ENCODE measurements at regions not wholly inside any gene's neighbourhood (a gene's known extent, or its start where the extent isn't known, plus 50 kb on each side); places are given as distances from the start of the nearest gene placed in this dataset.

- Histone ChIP-seq H3K36me3 (ENCODE audit: control insufficient read depth in 1 of 2, insufficient read depth in 2 of 2, low read length in 1 of 2) (no peaks in the 10 kb centered on the region), H3K4me1 (ENCODE audit: control insufficient read depth in 1 of 2, insufficient read depth in 2 of 2, low read length in 2 of 2) (no peaks in the 10 kb centered on the region), H3K27me3 (ENCODE audit: control insufficient read depth in 1 of 2, insufficient read depth in 2 of 2, low read length in 1 of 2) (no peaks in the 10 kb centered on the region), H3K9me3 (ENCODE audit: control insufficient read depth, low read length) (no peaks in the 10 kb centered on the region), H3K4me3 (ENCODE audit: low read length in 2 of 2) (no peak overlapping the region), H3K27ac (ENCODE audit: low read depth in 1 of 2, low read length in 2 of 2) (no peak overlapping the region)
- no peak for ATAC-seq (ENCODE audit: low FRiP score)
- DNase-seq, result no peak
- 83 to 91% methylated on average over 1 of the region's 1 CpG for WGBS, 2 donors
- intact Hi-C loops (cut with DNase I), result no loop called here
These were observed 291.0 kb upstream of the TNRC6C start for GRCh38 chr17:77667478-77667877.

- Histone ChIP-seq H3K27ac (ENCODE audit: low read depth in 1 of 2, low read length in 2 of 2) (no peak overlapping the region), H3K4me1 (ENCODE audit: control insufficient read depth in 1 of 2, insufficient read depth in 2 of 2, low read length in 2 of 2) (no peaks in the 10 kb centered on the region), H3K27me3 (ENCODE audit: control insufficient read depth in 1 of 2, insufficient read depth in 2 of 2, low read length in 1 of 2) (no peaks in the 10 kb centered on the region), H3K36me3 (ENCODE audit: control insufficient read depth in 1 of 2, insufficient read depth in 2 of 2, low read length in 1 of 2) (no peaks in the 10 kb centered on the region), H3K4me3 (ENCODE audit: low read length in 2 of 2) (no peak overlapping the region), H3K9me3 (ENCODE audit: control insufficient read depth, low read length) (no peaks in the 10 kb centered on the region)
- DNase-seq, result no peak
- intact Hi-C loops (cut with DNase I), result no loop called here
- ATAC-seq (ENCODE audit: low FRiP score), result no peak
- WGBS, 2 donors, result 87 to 96% methylated on average over 2 of the region's 2 CpGs
These were observed 290.0 kb upstream of the TNRC6C start for GRCh38 chr17:77668518-77668917.

- no peak for DNase-seq
- no peak for ATAC-seq (ENCODE audit: low FRiP score)
- Histone ChIP-seq H3K9me3 (ENCODE audit: control insufficient read depth, low read length) (no peaks in the 10 kb centered on the region), H3K36me3 (ENCODE audit: control insufficient read depth in 1 of 2, insufficient read depth in 2 of 2, low read length in 1 of 2) (no peaks in the 10 kb centered on the region), H3K27me3 (ENCODE audit: control insufficient read depth in 1 of 2, insufficient read depth in 2 of 2, low read length in 1 of 2) (no peaks in the 10 kb centered on the region), H3K4me1 (ENCODE audit: control insufficient read depth in 1 of 2, insufficient read depth in 2 of 2, low read length in 2 of 2) (no peaks in the 10 kb centered on the region), H3K27ac (ENCODE audit: low read depth in 1 of 2, low read length in 2 of 2) (no peak overlapping the region), H3K4me3 (ENCODE audit: low read length in 2 of 2) (no peak overlapping the region)
- intact Hi-C loops (cut with DNase I), result no loop called here
- WGBS, 2 donors, result 96% methylated on average over 2 of the region's 2 CpGs
These were observed 288.3 kb upstream of the TNRC6C start for GRCh38 chr17:77670173-77670572.

GRCh38 chr17:77674358-77674757, 284.1 kb upstream of the TNRC6C start:
- Histone ChIP-seq H3K9me3 (ENCODE audit: control insufficient read depth, low read length) (no peaks in the 10 kb centered on the region), H3K4me3 (ENCODE audit: low read length in 2 of 2) (no peak overlapping the region), H3K27me3 (ENCODE audit: control insufficient read depth in 1 of 2, insufficient read depth in 2 of 2, low read length in 1 of 2) (no peaks in the 10 kb centered on the region), H3K27ac (ENCODE audit: low read depth in 1 of 2, low read length in 2 of 2) (no peak overlapping the region), H3K36me3 (ENCODE audit: control insufficient read depth in 1 of 2, insufficient read depth in 2 of 2, low read length in 1 of 2) (no peaks in the 10 kb centered on the region), H3K4me1 (ENCODE audit: control insufficient read depth in 1 of 2, insufficient read depth in 2 of 2, low read length in 2 of 2) (no peaks in the 10 kb centered on the region)
- 82 to 87% methylated on average over 11 of the region's 11 CpGs for WGBS, 2 donors
- no peak for ATAC-seq (ENCODE audit: low FRiP score)
- intact Hi-C loops (cut with DNase I), result no loop called here
- DNase-seq, result no peak

- ATAC-seq (ENCODE audit: low FRiP score), result no peak
- intact Hi-C loops (cut with DNase I), result no loop called here
- Histone ChIP-seq H3K9me3 (ENCODE audit: control insufficient read depth, low read length) (no peaks in the 10 kb centered on the region), H3K36me3 (ENCODE audit: control insufficient read depth in 1 of 2, insufficient read depth in 2 of 2, low read length in 1 of 2) (no peaks in the 10 kb centered on the region), H3K27ac (ENCODE audit: low read depth in 1 of 2, low read length in 2 of 2) (no peak overlapping the region), H3K4me3 (ENCODE audit: low read length in 2 of 2) (no peak overlapping the region), H3K27me3 (ENCODE audit: control insufficient read depth in 1 of 2, insufficient read depth in 2 of 2, low read length in 1 of 2) (no peaks in the 10 kb centered on the region), H3K4me1 (ENCODE audit: control insufficient read depth in 1 of 2, insufficient read depth in 2 of 2, low read length in 2 of 2) (no peaks in the 10 kb centered on the region)
- 96 to 98% methylated on average over 8 of the region's 8 CpGs for WGBS, 2 donors
- no peak for DNase-seq
These were observed 283.1 kb upstream of the TNRC6C start for GRCh38 chr17:77675411-77675810.

GRCh38 chr17:77675816-77676215, 282.7 kb upstream of the TNRC6C start:
- WGBS, 2 donors, result 41 to 42% methylated on average over 5 of the region's 5 CpGs

GRCh38 chr17:77676237-77676661, 282.3 kb upstream of the TNRC6C start:
- H3K4me1 ChIP-seq (ENCODE audit: control insufficient read depth in 1 of 2, insufficient read depth in 2 of 2, low read length in 2 of 2), result no peaks in the 10 kb centered on the region
- no peaks in the 10 kb centered on the region for H3K36me3 ChIP-seq (ENCODE audit: control insufficient read depth in 1 of 2, insufficient read depth in 2 of 2, low read length in 1 of 2)
- no peak overlapping the region for H3K27ac ChIP-seq (ENCODE audit: low read depth in 1 of 2, low read length in 2 of 2)
- no peaks in the 10 kb centered on the region for H3K27me3 ChIP-seq (ENCODE audit: control insufficient read depth in 1 of 2, insufficient read depth in 2 of 2, low read length in 1 of 2)
- no peak for ATAC-seq (ENCODE audit: low FRiP score)
- no peak overlapping the region for H3K4me3 ChIP-seq (ENCODE audit: low read length in 2 of 2)
- DNase-seq, result no peak
- intact Hi-C loops (cut with DNase I), result no loop called here
- no peaks in the 10 kb centered on the region for H3K9me3 ChIP-seq (ENCODE audit: control insufficient read depth, low read length)
- 33 to 44% methylated on average over 23 of the region's 23 CpGs for WGBS, 2 donors

More at GRCh38 chr17:77675816-77676215, 282.7 kb upstream of the TNRC6C start:
- Histone ChIP-seq H3K4me1 (ENCODE audit: control insufficient read depth in 1 of 2, insufficient read depth in 2 of 2, low read length in 2 of 2) (no peaks in the 10 kb centered on the region), H3K9me3 (ENCODE audit: control insufficient read depth, low read length) (no peaks in the 10 kb centered on the region), H3K27ac (ENCODE audit: low read depth in 1 of 2, low read length in 2 of 2) (no peak overlapping the region), H3K36me3 (ENCODE audit: control insufficient read depth in 1 of 2, insufficient read depth in 2 of 2, low read length in 1 of 2) (no peaks in the 10 kb centered on the region), H3K4me3 (ENCODE audit: low read length in 2 of 2) (no peak overlapping the region), H3K27me3 (ENCODE audit: control insufficient read depth in 1 of 2, insufficient read depth in 2 of 2, low read length in 1 of 2) (no peaks in the 10 kb centered on the region)
- ATAC-seq (ENCODE audit: low FRiP score) (no peak), DNase-seq (no peak)
- intact Hi-C loops (cut with DNase I), result no loop called here

- intact Hi-C loops (cut with DNase I), result no loop called here
- no peaks in the 10 kb centered on the region for H3K27me3 ChIP-seq (ENCODE audit: control insufficient read depth in 1 of 2, insufficient read depth in 2 of 2, low read length in 1 of 2)
These were observed 281.3 kb upstream of the TNRC6C start for GRCh38 chr17:77677211-77677610.

GRCh38 chr17:77677630-77678029, 280.9 kb upstream of the TNRC6C start:
- H3K9me3 ChIP-seq (ENCODE audit: control insufficient read depth, low read length), result no peaks in the 10 kb centered on the region
- H3K4me1 ChIP-seq (ENCODE audit: control insufficient read depth in 1 of 2, insufficient read depth in 2 of 2, low read length in 2 of 2), result no peaks in the 10 kb centered on the region
- ATAC-seq (ENCODE audit: low FRiP score) (no peak), DNase-seq (no peak)
- no peak overlapping the region for H3K4me3 ChIP-seq (ENCODE audit: low read length in 2 of 2)
- no peak overlapping the region for H3K27ac ChIP-seq (ENCODE audit: low read depth in 1 of 2, low read length in 2 of 2)
- intact Hi-C loops (cut with DNase I), result no loop called here
- 75 to 81% methylated on average over 13 of the region's 13 CpGs for WGBS, 2 donors
- no peaks in the 10 kb centered on the region for H3K36me3 ChIP-seq (ENCODE audit: control insufficient read depth in 1 of 2, insufficient read depth in 2 of 2, low read length in 1 of 2)
- no peaks in the 10 kb centered on the region for H3K27me3 ChIP-seq (ENCODE audit: control insufficient read depth in 1 of 2, insufficient read depth in 2 of 2, low read length in 1 of 2)

More at GRCh38 chr17:77677211-77677610, 281.3 kb upstream of the TNRC6C start:
- H3K36me3 ChIP-seq (ENCODE audit: control insufficient read depth in 1 of 2, insufficient read depth in 2 of 2, low read length in 1 of 2), result no peaks in the 10 kb centered on the region
- no peak for ATAC-seq (ENCODE audit: low FRiP score)
- no peak overlapping the region for H3K27ac ChIP-seq (ENCODE audit: low read depth in 1 of 2, low read length in 2 of 2)
- DNase-seq, result no peak
- WGBS, 2 donors, result 96% methylated on average over 4 of the region's 4 CpGs
- H3K4me1 ChIP-seq (ENCODE audit: control insufficient read depth in 1 of 2, insufficient read depth in 2 of 2, low read length in 2 of 2), result no peaks in the 10 kb centered on the region
- H3K4me3 ChIP-seq (ENCODE audit: low read length in 2 of 2), result no peak overlapping the region
- H3K9me3 ChIP-seq (ENCODE audit: control insufficient read depth, low read length), result no peaks in the 10 kb centered on the region
